ENCODE measurements at regions not wholly inside any gene's neighbourhood (a gene's known extent, or its start where the extent isn't known, plus 50 kb on each side); places are given as distances from the start of the nearest gene placed in this dataset.

- peaks cover 2% of the 10 kb centered on the region for H3K4me1 Mint-ChIP-seq (ENCODE audit: low read depth, unreplicated experiment)
- TF ChIP-seq CTCF (IDR thresholded peaks at IDR 0.05; ENCODE audit: partially characterized antibody, unreplicated experiment) = no peak
- H3K4me3 Mint-ChIP-seq (ENCODE audit: unreplicated experiment) = no peak overlapping the region
- peaks cover 1% of the 10 kb centered on the region for H3K27me3 Mint-ChIP-seq (ENCODE audit: unreplicated experiment)
- no peak overlapping the region for H3K27ac Mint-ChIP-seq (ENCODE audit: unreplicated experiment)
- peaks cover 4% of the 10 kb centered on the region for H3K36me3 Mint-ChIP-seq (ENCODE audit: unreplicated experiment)
- no peak for DNase-seq
- H3K9me3 Mint-ChIP-seq (ENCODE audit: unreplicated experiment) = no peaks in the 10 kb centered on the region
These were observed 149.8 kb upstream of the DYNLRB2 start for GRCh38 chr16:80390871-80391489.

DNA sequence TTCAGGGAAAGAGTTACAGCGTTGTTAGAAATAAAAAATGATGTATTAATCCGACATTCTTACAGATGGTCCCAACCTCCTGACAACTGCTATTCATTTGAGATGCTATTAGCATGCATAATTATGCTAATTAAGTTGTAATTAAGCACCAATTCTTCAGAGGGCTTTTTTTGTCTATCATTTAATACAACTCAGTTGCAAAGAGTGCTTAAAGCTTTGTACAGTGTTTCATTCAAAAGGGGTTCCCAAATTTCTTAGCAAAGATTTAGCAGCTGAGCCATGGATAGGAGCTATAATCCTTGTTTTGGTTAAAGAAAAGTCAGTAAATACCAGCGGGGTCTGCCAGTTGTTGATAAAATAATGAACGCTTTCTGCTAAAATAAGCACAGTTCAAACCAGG is 150.7 kb upstream of the DYNLRB2 start:
- Mint-ChIP-seq H3K4me1 (ENCODE audit: low read depth, unreplicated experiment) (peaks cover 2% of the 10 kb centered on the region), H3K4me3 (ENCODE audit: unreplicated experiment) (no peak overlapping the region), H3K9me3 (ENCODE audit: unreplicated experiment) (no peaks in the 10 kb centered on the region), H3K36me3 (ENCODE audit: unreplicated experiment) (peaks cover 4% of the 10 kb centered on the region), H3K27ac (ENCODE audit: unreplicated experiment) (no peak overlapping the region), H3K27me3 (ENCODE audit: unreplicated experiment) (peaks cover 1% of the 10 kb centered on the region)
- no peak for TF ChIP-seq CTCF (IDR thresholded peaks at IDR 0.05; ENCODE audit: partially characterized antibody, unreplicated experiment)
- no peak for DNase-seq

DNA sequence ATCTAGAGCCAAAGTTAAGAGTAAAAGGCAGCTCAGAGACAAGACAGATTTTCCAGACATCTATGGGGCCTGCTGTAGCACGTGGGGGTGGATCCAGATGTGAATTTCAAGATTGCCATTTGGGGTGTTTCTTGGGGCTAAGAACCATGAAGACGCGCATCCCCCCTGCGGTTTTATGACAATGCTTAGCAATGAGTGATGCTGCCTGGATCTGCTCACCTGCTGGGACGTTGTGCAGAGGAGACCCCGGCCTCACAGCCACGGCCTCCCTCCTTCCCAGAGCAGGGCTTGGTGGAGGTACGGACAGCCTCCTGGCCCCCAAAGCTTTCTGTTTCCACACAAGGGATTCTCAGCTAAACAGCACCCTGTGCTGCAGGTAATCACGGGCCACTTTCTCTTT is 151.5 kb upstream of the DYNLRB2 start:
- no peak for DNase-seq
- peaks cover 2% of the 10 kb centered on the region for H3K4me1 Mint-ChIP-seq (ENCODE audit: low read depth, unreplicated experiment)
- peaks cover 1% of the 10 kb centered on the region for H3K27me3 Mint-ChIP-seq (ENCODE audit: unreplicated experiment)
- H3K9me3 Mint-ChIP-seq (ENCODE audit: unreplicated experiment) = no peaks in the 10 kb centered on the region
- H3K27ac Mint-ChIP-seq (ENCODE audit: unreplicated experiment) = no peak overlapping the region
- TF ChIP-seq CTCF (IDR thresholded peaks at IDR 0.05; ENCODE audit: partially characterized antibody, unreplicated experiment) = no peak
- no peak overlapping the region for H3K4me3 Mint-ChIP-seq (ENCODE audit: unreplicated experiment)
- H3K36me3 Mint-ChIP-seq (ENCODE audit: unreplicated experiment) = peaks cover 4% of the 10 kb centered on the region

GRCh38 chr16:80387318-80387921 is 153.4 kb upstream of the DYNLRB2 start:
- no peaks in the 10 kb centered on the region for H3K9me3 Mint-ChIP-seq (ENCODE audit: unreplicated experiment)
- peaks cover 1% of the 10 kb centered on the region for H3K27me3 Mint-ChIP-seq (ENCODE audit: unreplicated experiment)
- no peak overlapping the region for H3K4me3 Mint-ChIP-seq (ENCODE audit: unreplicated experiment)
- DNase-seq = no peak
- H3K27ac Mint-ChIP-seq (ENCODE audit: unreplicated experiment) = no peak overlapping the region
- peaks cover 2% of the 10 kb centered on the region for H3K4me1 Mint-ChIP-seq (ENCODE audit: low read depth, unreplicated experiment)
- no peak for TF ChIP-seq CTCF (IDR thresholded peaks at IDR 0.05; ENCODE audit: partially characterized antibody, unreplicated experiment)
- H3K36me3 Mint-ChIP-seq (ENCODE audit: unreplicated experiment) = no peaks in the 10 kb centered on the region

DNA sequence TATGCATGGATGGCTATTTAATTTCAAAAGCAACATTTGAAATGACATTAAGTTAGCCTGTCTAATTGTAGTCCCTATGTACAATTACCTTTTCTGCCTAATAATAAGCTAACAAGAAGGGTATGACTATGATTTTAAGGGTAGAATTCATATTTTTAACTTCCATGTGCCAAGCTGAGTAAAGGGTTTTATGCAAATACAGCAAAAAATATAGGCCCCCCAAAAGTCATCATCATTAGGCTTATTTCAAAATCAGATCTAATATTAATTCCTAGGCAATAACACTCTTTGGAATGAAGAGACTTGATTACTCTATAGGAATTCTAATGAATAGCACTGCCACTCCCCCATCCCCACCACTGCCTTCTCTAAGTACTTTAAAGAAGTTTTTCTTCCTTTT is 155.9 kb upstream of the DYNLRB2 start:
- H3K27me3 Mint-ChIP-seq (ENCODE audit: unreplicated experiment) = no peaks in the 10 kb centered on the region
- H3K4me1 Mint-ChIP-seq (ENCODE audit: low read depth, unreplicated experiment) = peaks cover 8% of the 10 kb centered on the region
- no peaks in the 10 kb centered on the region for H3K9me3 Mint-ChIP-seq (ENCODE audit: unreplicated experiment)
- TF ChIP-seq CTCF (IDR thresholded peaks at IDR 0.05; ENCODE audit: partially characterized antibody, unreplicated experiment) = no peak
- no peak for DNase-seq
- H3K27ac Mint-ChIP-seq (ENCODE audit: unreplicated experiment) = no peak overlapping the region
- no peak overlapping the region for H3K4me3 Mint-ChIP-seq (ENCODE audit: unreplicated experiment)
- H3K36me3 Mint-ChIP-seq (ENCODE audit: unreplicated experiment) = no peaks in the 10 kb centered on the region

Data from glutamatergic neuron (in vitro differentiated cells).